Fibroblast of peridontal ligament (primary cell): ENCODE measurements at regions not wholly inside any gene's neighbourhood (a gene's known extent, or its start where the extent isn't known, plus 50 kb on each side); places are given as distances from the start of the nearest gene placed in this dataset.
"Not testable (repeated sequence)": the region's sequence is repeated elsewhere in the genome, so short reads cannot be mapped to it uniquely, and the experiment has no call there.

Experiments used
- DNase-seq: peaks from one replicate; pipeline ENCODE4 v3.0.0-alpha.2; 2010; ENCODE audit errors: extremely low read depth

- no peak for DNase-seq
Observed at GRCh38 chr1:232713785-232714184, 83.9 kb upstream of the SIPA1L2 start.

DNA sequence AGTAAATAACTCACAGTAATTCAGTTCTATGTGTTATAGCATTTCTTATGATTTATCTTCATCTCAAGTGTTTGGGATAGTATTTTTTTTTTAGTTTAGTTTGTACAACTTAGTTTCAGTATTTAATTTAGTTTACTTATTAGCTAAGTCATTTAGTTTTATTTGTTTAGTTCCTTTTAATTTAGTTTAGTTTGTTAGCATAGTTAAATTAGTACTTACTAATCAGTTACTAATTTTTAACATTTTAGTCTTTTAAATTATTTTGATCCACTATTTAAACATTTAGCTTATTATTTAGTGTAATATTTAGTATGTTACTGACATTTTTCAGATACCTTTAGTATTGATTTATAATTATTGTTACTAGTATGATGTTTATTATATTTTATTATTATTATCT, 85.2 kb upstream of the SIPA1L2 start:
- DNase-seq: no peak

DNA sequence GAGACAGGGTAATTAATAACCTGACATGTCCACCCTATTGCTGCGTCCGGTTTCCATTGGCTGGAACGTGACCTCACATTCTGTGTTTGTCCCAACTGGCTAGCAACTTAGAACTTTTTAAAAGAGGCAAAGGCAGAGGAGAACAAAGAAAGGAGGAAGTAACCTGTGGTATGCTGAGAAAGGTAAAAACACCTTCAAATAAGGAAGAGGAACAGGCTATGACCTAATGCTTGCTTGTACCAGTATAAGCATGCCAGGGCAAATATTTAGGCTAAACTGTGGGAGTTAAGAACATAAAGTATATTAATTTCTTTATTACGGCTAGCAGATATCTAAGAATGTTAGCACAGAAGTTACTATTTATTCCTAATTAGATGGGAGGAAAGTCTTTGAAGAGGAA, 87.3 kb upstream of the MAP10 start:
- not testable (repeated sequence) for DNase-seq

DNA sequence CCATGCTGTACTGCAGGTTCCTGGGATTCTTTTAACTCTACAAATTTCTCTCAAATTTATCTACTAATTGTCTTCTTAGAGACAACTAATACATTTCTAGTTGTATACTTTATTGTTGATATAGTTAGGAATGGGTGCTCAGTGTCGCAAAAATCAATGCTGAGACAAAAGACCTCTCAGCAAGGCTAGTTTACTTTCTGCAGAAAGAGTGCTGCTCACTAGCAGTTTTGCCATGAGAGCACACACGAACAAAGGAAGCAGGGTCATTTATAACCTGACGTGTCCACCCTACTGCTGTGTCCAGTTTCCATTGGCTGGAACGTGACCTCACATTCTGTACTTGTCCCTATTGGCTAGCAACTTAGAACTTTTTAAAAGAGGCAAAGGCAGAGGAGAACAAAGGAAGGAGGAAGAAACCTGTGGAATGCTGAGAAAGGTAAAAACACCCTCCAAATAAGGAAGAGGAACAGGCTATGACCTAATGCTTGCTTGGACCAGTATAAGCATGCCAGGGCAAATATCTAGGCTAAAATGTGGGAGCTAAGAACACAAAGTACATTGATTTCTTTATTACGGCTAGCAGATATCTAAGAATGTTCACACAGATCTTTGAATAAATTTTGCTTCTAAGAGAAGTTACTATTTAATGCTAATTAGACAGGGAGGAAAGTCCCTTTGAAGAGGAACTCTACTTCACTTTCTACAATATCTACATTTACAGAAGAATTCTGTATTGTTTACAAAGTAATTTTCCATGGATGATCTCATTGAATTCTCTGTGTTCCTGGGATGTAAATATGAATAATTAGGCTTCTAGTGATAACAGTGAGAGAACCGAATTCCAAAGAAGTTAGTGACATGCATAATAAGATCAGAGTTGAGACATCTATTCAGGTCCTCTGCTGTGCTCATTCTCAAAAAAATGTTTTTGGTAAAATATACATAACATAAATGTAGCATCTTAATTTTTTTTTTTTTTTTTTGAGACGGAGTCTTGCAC, 86.0 kb upstream of the MAP10 start:
- no peak for DNase-seq

DNA sequence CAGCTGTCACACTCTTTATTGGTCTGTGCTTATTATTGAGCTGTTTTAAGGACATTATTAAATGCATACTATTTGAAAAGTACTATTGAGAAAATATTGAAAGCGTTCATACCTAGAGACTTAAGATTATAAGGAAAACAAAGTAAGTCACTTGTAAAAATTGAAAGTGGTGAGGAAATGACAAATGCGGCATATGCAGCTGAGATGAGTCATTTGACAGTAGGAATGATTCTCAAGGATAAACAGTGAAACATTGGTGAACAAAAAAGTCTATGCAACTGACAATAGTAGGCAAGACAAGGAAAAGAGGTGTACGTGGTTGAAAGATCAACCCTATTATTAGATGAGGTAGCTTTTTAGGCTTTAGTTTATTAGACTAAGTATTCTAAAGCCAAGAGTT, 82.6 kb upstream of the MAP10 start:
- no peak for DNase-seq

- no peak for DNase-seq
Observed at GRCh38 chr1:232725305-232726047, 79.7 kb upstream of the MAP10 start.

DNA sequence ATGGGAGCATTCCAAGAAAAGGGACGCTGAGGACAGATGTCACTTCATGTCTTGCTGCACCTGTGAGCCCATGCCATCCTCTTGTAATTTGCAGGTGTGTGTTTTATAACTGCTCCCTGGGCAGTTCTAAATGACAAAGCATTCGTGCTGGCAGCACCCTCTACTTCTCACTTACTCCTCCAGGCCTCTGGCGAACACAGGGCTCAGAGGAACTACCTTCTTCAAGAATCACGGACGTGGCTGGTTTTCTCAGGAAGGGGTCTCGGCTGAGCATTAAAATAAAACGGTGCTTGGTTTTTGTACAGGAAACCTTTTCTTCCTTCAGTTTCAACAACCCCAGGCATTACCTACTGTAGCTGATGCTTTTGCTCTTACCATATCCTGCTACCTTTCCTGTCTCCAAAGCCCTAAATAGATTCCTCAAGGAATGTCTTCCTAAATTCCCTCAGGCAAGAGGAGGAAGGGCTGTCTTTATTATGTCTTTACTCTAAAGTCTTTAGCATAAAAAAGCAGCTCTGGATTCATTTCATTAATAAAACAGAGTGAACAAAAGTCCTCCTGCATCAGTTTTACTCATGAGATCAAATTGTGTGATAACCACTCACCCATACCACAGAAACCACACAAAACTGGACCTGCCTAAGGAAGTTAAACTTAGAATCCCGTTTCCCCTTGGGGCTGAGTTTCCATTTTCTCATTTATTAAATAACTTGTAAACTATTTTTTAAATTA, 79.0 kb upstream of the MAP10 start:
- peak; percentile 36 for DNase-seq

DNA sequence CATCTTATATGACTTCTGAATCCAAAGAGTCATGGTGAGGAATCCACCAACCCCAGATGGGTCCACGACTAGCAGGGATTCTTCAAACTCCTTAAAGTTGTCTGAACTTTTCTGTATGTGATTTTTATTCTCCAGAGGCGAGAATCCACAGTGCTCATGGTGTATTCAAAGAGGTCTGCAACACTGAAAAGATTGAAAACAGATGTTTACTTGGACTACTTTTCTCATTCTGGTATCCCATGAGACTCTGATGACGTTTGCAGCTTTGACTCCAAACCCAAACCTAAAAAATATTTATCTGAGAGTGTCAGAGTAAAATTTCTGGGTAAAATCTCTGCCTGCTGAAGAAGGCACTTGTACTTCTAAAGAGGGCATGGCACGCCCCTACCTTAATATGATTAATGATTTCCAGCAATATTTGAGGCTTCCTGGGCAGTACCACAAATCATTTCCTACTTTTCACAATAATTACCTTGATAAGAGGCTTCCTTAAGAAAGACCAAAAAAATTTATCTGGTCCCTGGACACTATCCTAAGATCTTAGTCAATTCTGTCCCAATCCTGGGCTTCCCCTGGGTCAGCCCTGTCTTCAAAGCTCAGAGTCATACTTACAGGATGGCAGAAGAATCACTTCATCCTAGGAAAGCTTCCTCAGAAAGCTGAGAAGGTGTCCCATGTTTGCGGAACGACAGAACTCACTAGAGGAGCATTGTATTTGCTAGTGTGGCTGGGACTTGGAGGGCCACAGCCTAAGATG, 76.5 kb upstream of the MAP10 start:
- DNase-seq: peak; percentile 96

GRCh38 chr1:232732344-232732910, 72.8 kb upstream of the MAP10 start:
- no peak for DNase-seq

DNA sequence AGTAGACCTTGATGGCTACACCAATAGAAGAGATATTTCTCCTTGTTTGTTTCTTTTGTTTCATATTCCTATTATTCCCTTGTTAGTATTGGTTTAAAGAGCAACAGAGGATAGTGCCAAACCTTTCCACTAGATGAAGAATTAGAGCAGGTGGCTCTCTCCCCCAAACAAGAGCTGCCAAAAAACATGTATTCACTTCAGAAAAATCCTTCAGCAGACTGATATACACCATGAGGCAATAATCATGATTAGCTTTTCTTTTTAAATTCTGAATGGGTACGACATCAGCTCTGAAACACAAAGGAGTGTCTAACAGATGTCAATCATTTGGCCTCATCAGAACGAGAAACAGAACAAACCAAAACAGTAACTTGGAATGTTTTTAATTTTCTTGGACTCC, 67.3 kb upstream of the MAP10 start:
- no peak for DNase-seq

DNA sequence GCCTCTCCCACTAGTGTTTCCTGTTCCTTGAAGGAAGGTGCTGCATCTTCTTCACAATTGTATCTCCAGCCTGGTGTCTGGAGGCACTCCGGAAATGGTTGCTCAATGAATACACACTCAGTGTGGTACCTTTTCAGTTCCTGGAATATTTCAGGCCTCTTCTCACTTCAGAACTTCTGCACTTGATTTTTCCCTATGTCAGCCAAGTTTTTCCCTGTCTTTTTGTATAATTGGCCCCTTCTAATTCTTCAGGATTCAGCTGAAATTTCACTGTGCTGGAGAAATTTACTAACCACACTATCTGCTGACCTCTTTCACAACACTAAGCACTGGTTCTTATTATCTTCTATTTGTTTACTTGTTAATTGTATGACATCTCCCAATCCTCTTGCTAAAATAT, 61.2 kb upstream of the MAP10 start:
- DNase-seq: no peak

DNA sequence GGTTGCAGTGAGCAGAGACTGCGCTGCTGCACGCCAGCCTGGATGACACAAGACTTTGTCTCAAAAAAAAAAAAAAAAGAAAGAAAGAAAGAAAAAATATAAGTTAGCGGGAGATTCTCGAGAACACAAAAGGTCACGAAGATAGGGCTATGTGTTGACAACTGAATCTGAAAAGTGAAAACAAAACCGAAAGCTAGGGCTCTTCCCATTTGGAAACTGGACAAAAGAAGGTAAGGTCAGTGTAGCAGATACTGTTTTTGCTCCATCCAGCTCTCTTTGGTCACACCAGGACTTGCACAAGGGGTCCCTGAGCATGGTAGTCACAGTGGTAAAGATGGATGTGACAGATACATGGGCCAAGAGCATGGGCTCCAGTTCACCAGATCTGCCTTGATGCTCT, 60.4 kb upstream of the MAP10 start:
- no peak for DNase-seq

- DNase-seq: not testable (repeated sequence)
Observed at GRCh38 chr1:232745698-232746097, 59.5 kb upstream of the MAP10 start.

DNA sequence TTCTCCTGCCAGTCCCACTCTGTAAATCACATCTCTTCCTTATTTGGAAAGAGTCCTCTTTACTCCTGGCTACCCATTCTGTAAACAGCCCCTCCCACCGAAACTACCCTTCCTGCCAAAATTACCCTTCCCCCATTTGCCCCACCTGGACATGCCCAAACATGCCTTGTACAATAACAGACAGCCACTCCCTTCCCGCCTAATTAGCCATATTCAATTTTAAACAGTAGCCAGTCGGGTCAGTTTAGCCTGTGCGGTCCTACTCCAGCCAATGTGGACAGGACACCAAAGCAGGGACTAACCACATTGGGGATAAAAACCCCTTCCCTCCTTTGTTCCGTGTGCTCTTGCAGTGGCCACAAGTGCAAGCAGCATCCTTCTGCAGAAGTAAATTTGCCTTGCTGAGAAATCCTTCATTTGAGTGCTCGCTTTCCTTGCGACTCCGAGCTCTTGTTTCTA, 56.3 kb upstream of the MAP10 start:
- no peak for DNase-seq

DNA sequence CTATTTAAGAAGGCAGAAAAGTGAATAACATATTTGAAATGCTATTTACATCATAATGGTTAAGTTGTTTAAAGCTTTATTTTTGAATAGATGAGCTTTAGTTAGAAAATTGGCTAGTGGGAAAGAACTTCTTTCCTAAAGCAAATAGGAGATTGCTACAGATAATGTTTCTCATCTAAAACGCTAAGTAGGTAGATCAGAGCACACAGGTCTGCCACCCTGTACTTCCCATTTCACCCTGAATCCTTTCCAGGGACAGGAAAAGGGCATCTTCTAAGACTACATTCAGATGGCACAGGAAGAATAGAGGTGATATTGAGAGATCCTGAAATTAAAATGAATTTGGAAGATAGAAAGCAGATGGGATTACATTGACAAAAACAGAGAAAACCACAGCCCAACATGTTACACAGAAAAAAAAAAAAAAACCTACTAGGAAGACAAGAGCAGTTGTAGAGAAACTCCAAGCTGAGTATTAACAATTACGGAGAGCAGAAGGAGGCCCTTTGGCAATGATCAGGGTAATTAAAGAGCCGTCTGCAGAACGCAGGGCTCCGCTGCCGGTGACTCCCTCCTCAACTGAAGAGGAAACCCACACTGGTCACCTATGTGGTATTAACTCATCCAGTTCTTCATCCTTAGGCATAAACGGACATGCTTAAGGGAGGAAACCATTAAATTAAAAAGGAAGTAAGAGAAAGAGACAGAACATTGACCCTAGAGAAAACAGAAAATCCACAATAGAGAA, 53.6 kb upstream of the MAP10 start:
- DNase-seq: peak; percentile 10

DNA sequence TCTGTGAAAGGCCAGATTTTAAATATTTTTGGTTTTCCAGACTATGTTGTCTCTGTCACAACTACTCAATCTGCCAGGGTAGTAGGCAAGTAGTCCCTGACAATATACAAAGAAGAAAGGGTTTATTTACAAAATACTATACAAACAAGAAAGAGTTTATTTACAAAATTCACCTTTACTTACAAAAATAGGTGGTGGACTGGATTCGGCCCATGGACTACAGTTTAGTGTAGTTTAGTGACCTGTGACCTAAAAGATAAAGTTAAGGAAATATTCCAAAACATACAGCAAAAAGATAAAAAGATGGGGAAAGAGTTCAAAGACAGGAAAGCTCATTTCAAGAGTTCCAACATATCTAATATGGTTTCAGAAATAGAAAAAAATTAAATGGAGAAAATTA, 52.9 kb upstream of the MAP10 start:
- no peak for DNase-seq

- no peak for DNase-seq
Observed at GRCh38 chr1:232754930-232755329, 50.3 kb upstream of the MAP10 start.
